ENCODE measurements at regions not wholly inside any gene's neighbourhood (a gene's known extent, or its start where the extent isn't known, plus 50 kb on each side); places are given as distances from the start of the nearest gene placed in this dataset.

DNA sequence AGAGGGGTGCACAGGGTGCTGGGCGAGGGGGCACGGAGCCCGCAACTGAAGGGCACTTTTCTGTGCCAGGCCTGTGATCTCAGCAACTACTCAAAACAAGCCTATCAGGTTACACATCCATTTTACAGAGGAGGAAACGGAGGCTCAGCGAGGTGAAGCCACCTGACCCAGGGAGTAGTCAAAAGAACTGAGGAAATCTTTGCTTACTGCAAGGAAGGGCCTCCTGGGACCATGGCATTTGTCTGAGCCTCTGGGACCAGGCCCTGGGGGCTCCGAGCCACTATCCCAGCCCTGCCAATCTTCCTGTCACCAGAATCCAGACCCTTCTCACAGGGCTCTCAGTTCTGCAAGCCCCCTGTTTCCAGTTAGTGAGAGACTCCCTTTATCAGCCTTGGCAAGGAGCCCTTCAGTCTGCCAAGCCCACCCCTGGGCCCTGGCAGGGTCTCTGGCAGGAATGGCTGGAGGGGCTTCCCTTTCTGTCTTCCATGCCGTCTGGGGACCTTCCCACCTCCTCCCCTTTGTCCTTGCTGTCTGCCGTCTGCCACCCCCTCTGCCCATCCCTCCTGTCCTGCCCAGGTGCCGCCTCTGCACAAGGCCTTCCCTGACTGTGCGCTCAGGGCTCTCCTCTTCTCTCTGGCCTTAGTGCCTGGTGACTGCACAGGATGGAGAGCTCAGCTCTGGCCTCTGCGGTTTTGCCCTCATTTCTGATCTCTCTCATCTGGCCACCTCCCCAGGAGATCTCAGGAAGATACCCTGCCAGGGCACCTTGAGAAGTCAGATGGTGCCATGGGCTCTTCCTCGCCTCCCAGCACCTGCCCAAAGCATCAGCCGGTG lies 194.7 kb upstream of the GLI2 start (continued):
- TF ChIP-seq, protein P1, sequence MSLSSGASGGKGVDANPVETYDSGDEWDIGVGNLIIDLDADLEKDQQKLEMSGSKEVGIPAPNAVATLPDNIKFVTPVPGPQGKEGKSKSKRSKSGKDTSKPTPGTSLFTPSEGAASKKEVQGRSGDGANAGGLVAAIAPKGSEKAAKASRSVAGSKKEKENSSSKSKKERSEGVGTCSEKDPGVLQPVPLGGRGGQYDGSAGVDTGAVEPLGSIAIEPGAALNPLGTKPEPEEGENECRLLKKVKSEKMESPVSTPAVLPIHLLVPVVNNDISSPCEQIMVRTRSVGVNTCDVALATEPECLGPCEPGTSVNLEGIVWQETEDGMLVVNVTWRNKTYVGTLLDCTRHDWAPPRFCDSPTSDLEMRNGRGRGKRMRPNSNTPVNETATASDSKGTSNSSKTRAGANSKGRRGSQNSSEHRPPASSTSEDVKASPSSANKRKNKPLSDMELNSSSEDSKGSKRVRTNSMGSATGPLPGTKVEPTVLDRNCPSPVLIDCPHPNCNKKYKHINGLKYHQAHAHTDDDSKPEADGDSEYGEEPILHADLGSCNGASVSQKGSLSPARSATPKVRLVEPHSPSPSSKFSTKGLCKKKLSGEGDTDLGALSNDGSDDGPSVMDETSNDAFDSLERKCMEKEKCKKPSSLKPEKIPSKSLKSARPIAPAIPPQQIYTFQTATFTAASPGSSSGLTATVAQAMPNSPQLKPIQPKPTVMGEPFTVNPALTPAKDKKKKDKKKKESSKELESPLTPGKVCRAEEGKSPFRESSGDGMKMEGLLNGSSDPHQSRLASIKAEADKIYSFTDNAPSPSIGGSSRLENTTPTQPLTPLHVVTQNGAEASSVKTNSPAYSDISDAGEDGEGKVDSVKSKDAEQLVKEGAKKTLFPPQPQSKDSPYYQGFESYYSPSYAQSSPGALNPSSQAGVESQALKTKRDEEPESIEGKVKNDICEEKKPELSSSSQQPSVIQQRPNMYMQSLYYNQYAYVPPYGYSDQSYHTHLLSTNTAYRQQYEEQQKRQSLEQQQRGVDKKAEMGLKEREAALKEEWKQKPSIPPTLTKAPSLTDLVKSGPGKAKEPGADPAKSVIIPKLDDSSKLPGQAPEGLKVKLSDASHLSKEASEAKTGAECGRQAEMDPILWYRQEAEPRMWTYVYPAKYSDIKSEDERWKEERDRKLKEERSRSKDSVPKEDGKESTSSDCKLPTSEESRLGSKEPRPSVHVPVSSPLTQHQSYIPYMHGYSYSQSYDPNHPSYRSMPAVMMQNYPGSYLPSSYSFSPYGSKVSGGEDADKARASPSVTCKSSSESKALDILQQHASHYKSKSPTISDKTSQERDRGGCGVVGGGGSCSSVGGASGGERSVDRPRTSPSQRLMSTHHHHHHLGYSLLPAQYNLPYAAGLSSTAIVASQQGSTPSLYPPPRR (CRISPR knock-in tag; IDR thresholded peaks at IDR 0.05; ENCODE audit: borderline replicate concordance), result 0 out of 2 replicates have a peak, but pooled peaks have one; percentile 18
- TF ChIP-seq SIX1 (CRISPR knock-in tag; IDR thresholded peaks at IDR 0.05; ENCODE audit: borderline replicate concordance) (peak; percentile 74; the same call in 1 of the 2 replicates), HIVEP1 (CRISPR knock-in tag; IDR thresholded peaks at IDR 0.05) (peak; percentile 51; the same call in 1 of the 2 replicates), ARNT2 (CRISPR knock-in tag; IDR thresholded peaks at IDR 0.05; ENCODE audit: low read depth) (0 out of 2 replicates have a peak, but pooled peaks have one; percentile 28), ZNF629 (CRISPR knock-in tag; conservative IDR thresholded peaks at IDR 0.05) (peak; percentile 90), RBFOX2 (IDR thresholded peaks at IDR 0.05; ENCODE audit: low read depth, low read length) (0 out of 2 replicates have a peak, but pooled peaks have one; percentile 23), YY1 (IDR thresholded peaks at IDR 0.05; ENCODE audit: insufficient read depth, insufficient replicate concordance, low read depth, low read length) (peak; percentile 7), ZNF792 (CRISPR knock-in tag; IDR thresholded peaks at IDR 0.05) (no peak), NR2C2 (CRISPR knock-in tag; IDR thresholded peaks at IDR 0.05; ENCODE audit: borderline replicate concordance) (peak; percentile 0; the same call in 1 of the 2 replicates), ZNF777 (CRISPR knock-in tag; IDR thresholded peaks at IDR 0.05) (0 out of 2 replicates have a peak, but pooled peaks have one; percentile 14), NR1H2 (CRISPR knock-in tag; IDR thresholded peaks at IDR 0.05; ENCODE audit: borderline replicate concordance, low read depth) (0 out of 2 replicates have a peak, but pooled peaks have one; percentile 21)
- TF ChIP-seq, protein P2, sequence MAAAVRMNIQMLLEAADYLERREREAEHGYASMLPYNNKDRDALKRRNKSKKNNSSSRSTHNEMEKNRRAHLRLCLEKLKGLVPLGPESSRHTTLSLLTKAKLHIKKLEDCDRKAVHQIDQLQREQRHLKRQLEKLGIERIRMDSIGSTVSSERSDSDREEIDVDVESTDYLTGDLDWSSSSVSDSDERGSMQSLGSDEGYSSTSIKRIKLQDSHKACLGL (CRISPR knock-in tag; IDR thresholded peaks at IDR 0.05), result peak; percentile 15; the same call in 1 of the 2 replicates
- TF ChIP-seq, protein P3, sequence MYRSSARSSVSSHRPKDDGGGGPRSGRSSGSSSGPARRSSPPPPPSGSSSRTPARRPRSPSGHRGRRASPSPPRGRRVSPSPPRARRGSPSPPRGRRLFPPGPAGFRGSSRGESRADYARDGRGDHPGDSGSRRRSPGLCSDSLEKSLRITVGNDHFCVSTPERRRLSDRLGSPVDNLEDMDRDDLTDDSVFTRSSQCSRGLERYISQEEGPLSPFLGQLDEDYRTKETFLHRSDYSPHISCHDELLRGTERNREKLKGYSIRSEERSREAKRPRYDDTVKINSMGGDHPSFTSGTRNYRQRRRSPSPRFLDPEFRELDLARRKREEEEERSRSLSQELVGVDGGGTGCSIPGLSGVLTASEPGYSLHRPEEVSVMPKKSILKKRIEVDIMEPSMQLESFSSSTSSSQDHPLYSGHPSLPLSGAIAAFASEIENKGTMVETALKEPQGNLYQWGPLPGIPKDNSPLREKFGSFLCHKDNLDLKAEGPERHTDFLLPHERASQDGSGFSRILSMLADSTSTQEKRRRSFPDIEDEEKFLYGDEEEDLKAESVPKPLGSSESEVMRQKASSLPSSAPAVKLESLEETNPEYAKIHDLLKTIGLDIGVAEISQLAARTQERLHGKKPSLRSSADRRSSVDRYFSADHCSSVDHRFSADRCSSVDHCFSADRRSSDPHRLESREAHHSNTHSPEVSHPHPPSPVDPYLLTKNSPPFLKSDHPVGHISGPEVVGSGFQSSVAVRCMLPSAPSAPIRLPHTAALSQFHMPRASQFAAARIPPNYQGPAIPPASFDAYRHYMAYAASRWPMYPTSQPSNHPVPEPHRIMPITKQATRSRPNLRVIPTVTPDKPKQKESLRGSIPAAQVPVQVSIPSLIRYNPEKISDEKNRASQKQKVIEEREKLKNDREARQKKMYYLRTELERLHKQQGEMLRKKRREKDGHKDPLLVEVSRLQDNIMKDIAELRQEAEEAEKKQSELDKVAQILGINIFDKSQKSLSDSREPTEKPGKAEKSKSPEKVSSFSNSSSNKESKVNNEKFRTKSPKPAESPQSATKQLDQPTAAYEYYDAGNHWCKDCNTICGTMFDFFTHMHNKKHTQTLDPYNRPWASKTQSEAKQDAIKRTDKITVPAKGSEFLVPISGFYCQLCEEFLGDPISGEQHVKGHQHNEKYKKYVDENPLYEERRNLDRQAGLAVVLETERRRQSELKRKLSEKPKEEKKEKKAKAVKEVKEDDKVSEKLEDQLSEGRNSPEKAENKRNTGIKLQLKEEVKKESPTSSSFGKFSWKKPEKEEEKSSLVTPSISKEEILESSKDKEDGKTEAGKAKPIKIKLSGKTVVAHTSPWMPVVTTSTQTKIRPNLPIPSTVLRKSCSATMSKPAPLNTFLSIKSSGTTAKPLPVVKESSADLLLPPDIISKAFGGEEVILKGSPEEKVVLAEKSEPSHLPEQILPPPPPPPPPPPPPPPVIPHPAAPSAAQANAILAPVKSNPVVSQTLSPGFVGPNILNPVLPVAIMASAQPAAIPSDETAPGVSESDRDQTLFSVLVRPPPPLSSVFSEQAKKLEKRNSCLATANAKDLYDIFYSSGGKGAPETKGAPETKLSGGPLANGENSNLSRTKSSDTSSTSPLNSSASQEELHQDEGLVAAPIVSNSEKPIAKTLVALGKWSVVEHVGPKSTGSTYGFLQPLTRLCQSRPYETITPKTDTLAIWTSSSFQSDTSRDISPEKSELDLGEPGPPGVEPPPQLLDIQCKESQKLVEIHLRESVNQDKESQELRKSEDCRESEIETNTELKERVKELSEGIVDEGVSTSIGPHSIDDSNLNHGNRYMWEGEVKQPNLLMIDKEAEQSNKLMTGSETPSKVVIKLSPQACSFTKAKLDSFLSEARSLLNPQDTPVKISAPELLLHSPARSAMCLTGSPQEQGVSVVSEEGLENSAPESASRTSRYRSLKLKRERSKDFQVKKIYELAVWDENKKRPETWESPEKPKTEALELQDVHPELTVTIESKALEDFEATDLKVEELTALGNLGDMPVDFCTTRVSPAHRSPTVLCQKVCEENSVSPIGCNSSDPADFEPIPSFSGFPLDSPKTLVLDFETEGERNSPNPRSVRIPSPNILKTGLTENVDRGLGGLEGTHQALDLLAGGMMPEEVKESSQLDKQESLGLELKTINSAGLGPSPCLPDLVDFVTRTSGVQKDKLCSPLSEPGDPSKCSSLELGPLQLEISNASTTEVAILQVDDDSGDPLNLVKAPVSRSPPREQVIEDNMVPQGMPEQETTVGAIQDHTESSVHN (CRISPR knock-in tag; IDR thresholded peaks at IDR 0.05), result peak; percentile 45; the same call in 1 of the 2 replicates
